ENCODE measurements at regions not wholly inside any gene's neighbourhood (a gene's known extent, or its start where the extent isn't known, plus 50 kb on each side); places are given as distances from the start of the nearest gene placed in this dataset.

DNA sequence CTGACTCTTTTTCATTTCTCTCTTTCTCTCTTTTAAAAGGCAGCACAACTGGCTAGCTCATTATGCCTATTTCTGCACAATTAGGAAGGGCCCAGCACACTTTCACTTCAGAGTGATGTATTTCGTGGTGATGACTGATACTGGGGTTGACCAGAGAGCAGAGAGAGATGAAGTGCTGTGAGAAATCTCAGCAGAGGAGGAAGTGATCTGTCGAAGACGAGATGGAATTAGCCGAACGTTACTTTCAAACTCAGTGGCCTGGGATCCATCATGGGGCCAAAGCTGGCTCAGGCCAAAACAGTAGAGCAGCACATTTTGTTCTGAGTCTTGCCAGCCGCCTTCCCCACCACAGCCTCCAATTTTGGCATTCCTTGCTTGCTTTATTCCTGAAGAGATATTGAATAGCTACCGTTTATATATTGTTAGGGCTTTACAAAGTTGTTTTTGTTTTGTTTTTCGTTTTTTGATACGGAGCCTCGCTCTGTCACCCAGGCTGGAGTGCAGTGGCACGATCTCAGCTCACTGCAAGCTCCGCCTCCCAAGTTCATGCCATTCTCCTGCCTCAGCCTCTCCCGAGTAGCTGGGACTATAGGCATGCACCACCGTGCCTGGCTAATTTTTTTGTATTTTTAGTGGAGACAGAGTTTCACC, 213.2 kb upstream of the ECI2 start:
- Histone ChIP-seq H3K4me3 (ENCODE audit: low read length) (no peak overlapping the region), H3K4me1 (ENCODE audit: control insufficient read depth, insufficient read depth, low read length) (no peaks in the 10 kb centered on the region), H3K27me3 (ENCODE audit: control insufficient read depth, insufficient read depth, low read length, poor library complexity, severe bottlenecking) (no peaks in the 10 kb centered on the region), H3K9ac (ENCODE audit: extremely low read depth, low read length, poor library complexity, severe bottlenecking) (no peak overlapping the region), H3K36me3 (ENCODE audit: control insufficient read depth, insufficient read depth, low read length) (no peaks in the 10 kb centered on the region), H3K27ac (ENCODE audit: low read depth, low read length) (no peak overlapping the region), H3K9me3 (ENCODE audit: control insufficient read depth, low read length) (no peaks in the 10 kb centered on the region)
- no peaks in the 10 kb centered on the region for H3K4me1 Mint-ChIP-seq
- no peaks in the 10 kb centered on the region for H3K9me3 Mint-ChIP-seq
- DNase-seq, result peak; percentile 36
- peaks cover 9% of the 10 kb centered on the region for H3K27me3 Mint-ChIP-seq (ENCODE audit: insufficient read depth)
- H3K27ac Mint-ChIP-seq, result no peak overlapping the region
- H3K4me3 Mint-ChIP-seq, result no peak overlapping the region
- TF ChIP-seq, protein P1, sequence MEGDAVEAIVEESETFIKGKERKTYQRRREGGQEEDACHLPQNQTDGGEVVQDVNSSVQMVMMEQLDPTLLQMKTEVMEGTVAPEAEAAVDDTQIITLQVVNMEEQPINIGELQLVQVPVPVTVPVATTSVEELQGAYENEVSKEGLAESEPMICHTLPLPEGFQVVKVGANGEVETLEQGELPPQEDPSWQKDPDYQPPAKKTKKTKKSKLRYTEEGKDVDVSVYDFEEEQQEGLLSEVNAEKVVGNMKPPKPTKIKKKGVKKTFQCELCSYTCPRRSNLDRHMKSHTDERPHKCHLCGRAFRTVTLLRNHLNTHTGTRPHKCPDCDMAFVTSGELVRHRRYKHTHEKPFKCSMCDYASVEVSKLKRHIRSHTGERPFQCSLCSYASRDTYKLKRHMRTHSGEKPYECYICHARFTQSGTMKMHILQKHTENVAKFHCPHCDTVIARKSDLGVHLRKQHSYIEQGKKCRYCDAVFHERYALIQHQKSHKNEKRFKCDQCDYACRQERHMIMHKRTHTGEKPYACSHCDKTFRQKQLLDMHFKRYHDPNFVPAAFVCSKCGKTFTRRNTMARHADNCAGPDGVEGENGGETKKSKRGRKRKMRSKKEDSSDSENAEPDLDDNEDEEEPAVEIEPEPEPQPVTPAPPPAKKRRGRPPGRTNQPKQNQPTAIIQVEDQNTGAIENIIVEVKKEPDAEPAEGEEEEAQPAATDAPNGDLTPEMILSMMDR (conservative IDR thresholded peaks at IDR 0.05), result no peak
- H3K36me3 Mint-ChIP-seq (ENCODE audit: low read depth), result no peaks in the 10 kb centered on the region
- WGBS, 2 experiments (ENCODE audit: insufficient coverage in 1 of 2, insufficient read length in 1 of 2), result 83 to 88% methylated on average over 9 to 14 of the region's 14 CpGs

DNA sequence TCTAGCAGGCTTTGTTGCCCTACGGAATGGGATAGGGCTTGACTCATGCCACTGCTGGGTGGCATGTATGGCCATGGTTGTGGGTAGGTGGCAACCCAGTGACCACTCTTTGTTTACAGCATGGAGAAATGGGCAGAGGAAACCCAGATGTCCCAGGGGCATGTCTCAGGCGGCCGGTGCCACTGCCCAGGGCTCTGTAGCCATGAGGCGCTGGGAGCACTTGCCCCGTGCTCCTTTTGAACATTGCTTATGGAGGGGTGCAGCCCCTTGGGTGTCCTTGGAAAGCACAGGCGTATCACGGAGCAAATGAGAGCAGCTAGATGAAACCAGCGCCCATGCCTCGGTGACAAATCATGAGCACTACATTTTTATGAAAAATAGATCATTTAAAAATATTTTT, 212.5 kb upstream of the ECI2 start:
- 92 to 94% methylated on average over 5 to 9 of the region's 9 CpGs for WGBS, 2 experiments (ENCODE audit: insufficient coverage in 1 of 2, insufficient read length in 1 of 2)
- H3K27ac ChIP-seq (ENCODE audit: low read depth, low read length), result no peak overlapping the region
- TF ChIP-seq, protein P1 (conservative IDR thresholded peaks at IDR 0.05), result no peak

DNA sequence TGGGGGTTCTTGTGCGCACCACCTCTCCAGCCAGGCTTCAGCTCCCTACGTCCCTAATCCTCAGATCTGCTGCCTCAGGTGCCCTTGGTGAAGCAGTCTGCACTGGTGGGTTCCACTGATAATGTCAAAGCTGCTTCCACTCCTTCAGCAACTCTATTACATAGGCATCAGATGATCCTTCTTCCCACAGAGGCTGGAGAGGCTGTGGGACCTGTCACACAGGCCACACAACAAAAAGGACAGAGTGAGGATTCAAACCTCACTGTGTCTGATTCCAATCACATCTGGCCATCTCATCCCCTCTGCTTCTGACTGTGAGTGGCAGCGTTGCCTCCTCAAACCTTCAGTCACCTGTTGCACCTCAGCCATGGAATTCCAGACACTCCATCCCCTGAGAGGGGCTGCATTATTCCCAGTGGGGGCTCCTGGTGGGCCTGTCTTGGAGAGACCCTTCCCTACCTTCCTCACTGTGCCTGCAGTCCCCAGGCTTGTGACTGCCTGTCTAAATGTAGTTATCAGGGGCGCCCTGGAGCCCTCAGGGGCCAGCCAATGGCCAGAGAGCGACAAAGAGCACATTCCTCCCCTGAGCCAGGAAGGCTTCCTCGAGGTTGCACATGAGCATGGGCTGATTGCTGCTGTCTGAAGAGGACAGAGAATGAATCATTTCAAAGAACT, 211.4 kb upstream of the ECI2 start:
- DNase-seq, result peak; percentile 58
- TF ChIP-seq, protein P1 (conservative IDR thresholded peaks at IDR 0.05), result no peak
- H3K4me3 ChIP-seq (ENCODE audit: low read length), result no peak overlapping the region

More for the DNA sequence above, 212.5 kb upstream of the ECI2 start:
- Mint-ChIP-seq H3K36me3 (ENCODE audit: low read depth) (no peaks in the 10 kb centered on the region), H3K4me3 (no peak overlapping the region), H3K9me3 (no peaks in the 10 kb centered on the region), H3K27ac (no peak overlapping the region), H3K4me1 (no peaks in the 10 kb centered on the region), H3K27me3 (ENCODE audit: insufficient read depth) (peaks cover 9% of the 10 kb centered on the region)
- Histone ChIP-seq H3K4me1 (ENCODE audit: control insufficient read depth, insufficient read depth, low read length) (no peaks in the 10 kb centered on the region), H3K4me3 (ENCODE audit: low read length) (no peak overlapping the region), H3K9me3 (ENCODE audit: control insufficient read depth, low read length) (no peaks in the 10 kb centered on the region), H3K27me3 (ENCODE audit: control insufficient read depth, insufficient read depth, low read length, poor library complexity, severe bottlenecking) (no peaks in the 10 kb centered on the region), H3K36me3 (ENCODE audit: control insufficient read depth, insufficient read depth, low read length) (no peaks in the 10 kb centered on the region), H3K9ac (ENCODE audit: extremely low read depth, low read length, poor library complexity, severe bottlenecking) (no peak overlapping the region)
- DNase-seq, result peak; percentile 20

More for the DNA sequence above, 211.4 kb upstream of the ECI2 start:
- Histone ChIP-seq H3K36me3 (ENCODE audit: control insufficient read depth, insufficient read depth, low read length) (no peaks in the 10 kb centered on the region), H3K27ac (ENCODE audit: low read depth, low read length) (no peak overlapping the region), H3K4me1 (ENCODE audit: control insufficient read depth, insufficient read depth, low read length) (no peaks in the 10 kb centered on the region), H3K27me3 (ENCODE audit: control insufficient read depth, insufficient read depth, low read length, poor library complexity, severe bottlenecking) (no peaks in the 10 kb centered on the region), H3K9ac (ENCODE audit: extremely low read depth, low read length, poor library complexity, severe bottlenecking) (no peak overlapping the region), H3K9me3 (ENCODE audit: control insufficient read depth, low read length) (no peaks in the 10 kb centered on the region)
- Mint-ChIP-seq H3K27ac (no peak overlapping the region), H3K4me1 (no peaks in the 10 kb centered on the region), H3K4me3 (no peak overlapping the region), H3K27me3 (ENCODE audit: insufficient read depth) (peaks cover 8% of the 10 kb centered on the region), H3K9me3 (no peaks in the 10 kb centered on the region), H3K36me3 (ENCODE audit: low read depth) (no peaks in the 10 kb centered on the region)
- 77 to 100% methylated on average over 1 to 6 of the region's 6 CpGs for WGBS, 2 experiments (ENCODE audit: insufficient coverage in 1 of 2, insufficient read length in 1 of 2)

All from endodermal cell (in vitro differentiated cells).